HG03354 (cell line): ENCODE measurements at regions not wholly inside any gene's neighbourhood (a gene's known extent, or its start where the extent isn't known, plus 50 kb on each side); places are given as distances from the start of the nearest gene placed in this dataset.

Experiments used
- ATAC-seq: cut with Tn5 transposase; IDR thresholded peaks from one replicate; pipeline ENCODE4 v1.9.1; 2021; ENCODE audit warnings: mild to moderate bottlenecking; ENCODE audit not compliant: unreplicated experiment, poor library complexity, severe bottlenecking

DNA sequence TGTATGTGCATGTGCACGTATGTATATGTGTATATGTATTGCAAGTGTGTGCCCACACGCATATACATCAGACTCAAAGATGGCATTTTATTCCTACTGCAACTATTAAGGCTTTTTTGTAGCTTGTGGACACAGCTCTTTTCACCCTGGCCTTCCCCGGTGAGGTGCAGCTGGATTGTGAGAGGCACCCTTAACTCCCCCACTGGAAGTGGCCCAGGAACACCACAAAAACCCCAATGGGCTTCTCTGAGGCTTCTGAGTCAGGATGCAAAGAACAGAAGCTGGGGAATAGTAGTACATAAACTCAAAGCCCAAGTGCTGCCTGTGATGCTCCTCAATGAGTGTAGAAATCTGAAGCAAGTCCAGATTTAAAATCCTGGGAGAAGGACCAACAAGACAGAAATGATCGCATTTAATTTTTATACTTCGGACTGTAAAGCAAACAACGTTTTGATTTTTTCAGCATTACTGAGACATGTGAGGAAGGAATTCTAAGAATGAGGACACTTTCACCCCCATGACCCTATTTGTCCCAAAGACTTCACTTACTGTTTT, 369.2 kb upstream of the MGMT start:
- ATAC-seq, result no peak

DNA sequence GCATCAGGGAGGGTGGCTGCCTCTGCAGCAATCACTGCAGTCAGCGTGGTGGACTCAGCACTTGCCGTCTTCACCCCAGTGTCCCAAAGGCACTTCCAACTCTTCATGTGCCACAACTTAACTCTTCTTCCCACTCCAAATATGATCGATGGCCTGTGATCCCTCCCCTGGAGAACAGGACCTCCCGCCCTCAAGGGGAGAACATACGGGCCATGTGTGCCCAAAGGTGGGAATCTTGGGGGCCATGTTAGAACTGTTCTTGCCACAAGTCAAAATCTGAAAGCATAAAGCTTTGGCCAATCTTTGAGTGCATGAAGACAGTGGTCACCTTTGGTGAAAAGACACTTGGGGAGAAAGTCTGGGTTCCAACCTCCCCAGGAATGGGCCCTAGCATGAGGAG, 368.5 kb upstream of the MGMT start:
- ATAC-seq, result no peak

GRCh38 chr10:129099486-129099885, 367.6 kb upstream of the MGMT start:
- no peak for ATAC-seq

DNA sequence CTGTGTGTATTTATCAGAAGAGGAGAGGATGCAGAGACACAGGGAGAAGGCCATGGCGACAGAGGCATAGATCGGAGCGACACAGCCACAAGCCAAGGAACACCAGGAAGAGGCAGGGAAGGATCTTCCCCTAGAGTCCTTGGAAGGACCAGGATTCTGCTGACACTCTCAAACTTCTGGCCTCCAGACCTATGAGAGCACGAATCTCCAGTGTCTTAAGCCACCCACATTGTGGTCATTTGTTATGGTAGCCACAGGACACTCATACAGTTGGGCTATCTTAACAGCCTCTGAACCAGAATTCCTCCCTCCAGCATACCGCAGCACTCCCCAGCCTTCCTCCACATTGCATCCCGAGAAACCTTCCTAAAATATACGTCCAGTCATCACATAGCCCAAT, 367.0 kb upstream of the MGMT start:
- no peak for ATAC-seq

DNA sequence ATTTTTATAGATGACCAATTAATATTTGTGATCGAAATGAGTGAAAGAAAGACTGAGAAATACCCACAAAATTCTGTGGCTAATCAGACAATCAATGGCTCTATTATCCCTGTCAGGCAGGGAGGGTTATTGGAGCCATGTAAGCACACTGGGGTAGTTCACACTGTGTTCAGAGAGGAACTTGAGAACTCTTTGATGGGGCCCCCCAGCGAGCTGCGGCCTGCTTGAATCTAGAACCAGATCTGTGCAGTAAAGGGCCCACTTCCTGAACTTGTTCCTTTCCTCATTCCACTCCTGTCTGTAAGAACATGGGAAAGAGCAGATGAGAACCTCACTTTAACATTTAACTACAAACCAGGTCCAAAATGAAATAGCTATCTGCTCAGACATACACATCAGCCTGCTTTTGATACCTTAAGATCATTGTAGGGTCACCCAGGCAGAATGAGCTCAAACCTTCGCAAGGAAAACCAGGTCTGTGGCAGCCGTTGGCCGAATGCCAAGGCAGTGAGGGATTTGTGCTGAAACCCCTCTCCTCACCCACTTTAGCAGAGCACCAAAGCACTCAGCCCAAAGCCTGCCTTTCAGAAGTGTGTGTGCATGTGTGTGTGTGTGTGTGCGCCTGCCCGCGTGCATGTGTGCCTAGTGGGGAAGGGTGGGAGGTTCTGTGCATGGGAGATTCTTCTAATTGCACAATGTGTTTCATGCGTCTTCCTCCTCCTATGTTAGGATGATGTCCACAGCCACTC, 365.6 kb upstream of the MGMT start:
- no peak for ATAC-seq

GRCh38 chr10:129102906-129103693, 363.9 kb upstream of the MGMT start:
- ATAC-seq, result no peak

GRCh38 chr10:129104266-129105045, 362.6 kb upstream of the MGMT start:
- no peak for ATAC-seq

GRCh38 chr10:129105266-129105665, 361.8 kb upstream of the MGMT start:
- ATAC-seq, result no peak

DNA sequence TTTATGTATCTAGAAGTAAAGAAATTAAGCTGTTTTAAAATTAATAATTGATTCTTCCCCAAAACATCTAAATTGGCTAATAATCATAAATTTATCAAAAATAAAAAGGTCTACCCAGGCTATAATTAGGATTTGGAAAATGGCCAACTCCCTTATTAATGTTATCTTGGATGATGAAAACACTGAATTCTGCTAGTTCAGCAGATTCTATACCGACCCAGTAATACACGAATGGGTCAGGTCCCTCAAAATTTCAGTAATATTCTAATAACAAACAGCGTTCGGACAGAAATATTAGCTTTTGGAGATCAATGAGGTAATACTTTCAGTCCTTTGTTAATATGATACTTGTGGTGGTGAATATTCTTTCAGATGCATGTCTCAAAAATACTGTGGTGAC, 360.7 kb upstream of the MGMT start:
- no peak for ATAC-seq

- ATAC-seq, result no peak
Measured at GRCh38 chr10:129107525-129107924, 359.5 kb upstream of the MGMT start.

- no peak for ATAC-seq
Measured at GRCh38 chr10:129108378-129108777, 358.7 kb upstream of the MGMT start.

- no peak for ATAC-seq
Measured at GRCh38 chr10:129108994-129109393, 358.0 kb upstream of the MGMT start.

GRCh38 chr10:129110780-129111179, 356.3 kb upstream of the MGMT start:
- ATAC-seq, result no peak

GRCh38 chr10:129111922-129112321, 355.1 kb upstream of the MGMT start:
- no peak for ATAC-seq

GRCh38 chr10:129114588-129114987, 352.5 kb upstream of the MGMT start:
- no peak for ATAC-seq

DNA sequence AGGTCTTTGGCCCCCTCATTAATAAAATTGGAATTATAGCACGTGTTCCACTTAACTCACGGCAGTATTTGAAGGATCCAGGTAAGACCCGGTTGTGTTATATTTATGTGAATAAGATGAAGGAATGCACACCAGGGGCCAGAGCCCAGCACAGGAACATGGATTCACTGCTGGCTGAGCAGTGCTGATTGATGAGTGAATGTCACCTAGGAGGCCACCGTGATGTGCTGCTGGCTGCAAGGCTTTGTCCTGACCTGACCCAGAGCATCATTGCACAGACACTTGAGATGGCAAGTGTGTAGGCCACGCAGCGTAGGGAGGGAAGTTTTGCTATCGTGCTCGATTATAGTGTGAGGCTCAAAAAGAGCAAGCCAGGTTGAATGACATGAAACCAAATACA, 350.7 kb upstream of the MGMT start:
- no peak for ATAC-seq

- no peak for ATAC-seq
Measured at GRCh38 chr10:129120441-129120840, 346.6 kb upstream of the MGMT start.

DNA sequence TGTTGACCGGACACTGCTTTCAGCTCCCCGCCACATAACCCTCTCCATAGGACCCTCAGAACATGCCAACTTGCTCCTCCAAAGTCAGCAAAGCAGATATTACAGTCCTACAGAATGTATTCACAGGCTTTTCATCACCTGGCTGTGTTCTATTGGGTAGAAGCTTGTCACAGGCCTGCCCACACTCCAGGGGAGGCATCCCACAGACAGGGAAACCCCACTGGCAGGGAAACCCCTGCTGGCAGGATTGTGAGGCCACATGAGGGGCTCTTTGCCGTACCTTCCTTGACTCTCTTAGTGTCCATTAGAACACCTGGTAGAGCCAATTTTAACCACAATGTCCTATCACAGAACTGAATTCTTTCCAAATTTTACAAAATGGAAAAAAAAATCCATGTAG, 344.2 kb upstream of the MGMT start:
- ATAC-seq, result no peak

DNA sequence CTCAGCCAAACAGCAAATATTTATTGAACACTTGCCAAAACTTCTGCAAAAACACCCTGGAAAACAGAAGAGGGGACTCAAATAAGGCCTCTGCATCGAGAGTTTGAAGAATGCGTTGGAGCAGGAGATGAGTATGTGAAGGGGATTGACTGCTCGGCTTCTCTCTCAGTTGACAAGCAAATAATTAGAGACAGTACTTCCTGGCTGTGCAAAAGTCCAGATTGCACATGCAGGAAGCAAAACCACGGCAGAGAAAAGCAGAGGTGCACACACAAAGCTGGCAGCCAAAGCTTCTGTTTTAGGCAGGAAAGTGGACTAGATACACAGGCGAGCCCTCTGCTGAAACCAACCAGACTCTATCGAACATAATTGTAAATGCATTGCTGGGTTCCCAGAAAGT, 343.6 kb upstream of the MGMT start:
- ATAC-seq, result no peak

DNA sequence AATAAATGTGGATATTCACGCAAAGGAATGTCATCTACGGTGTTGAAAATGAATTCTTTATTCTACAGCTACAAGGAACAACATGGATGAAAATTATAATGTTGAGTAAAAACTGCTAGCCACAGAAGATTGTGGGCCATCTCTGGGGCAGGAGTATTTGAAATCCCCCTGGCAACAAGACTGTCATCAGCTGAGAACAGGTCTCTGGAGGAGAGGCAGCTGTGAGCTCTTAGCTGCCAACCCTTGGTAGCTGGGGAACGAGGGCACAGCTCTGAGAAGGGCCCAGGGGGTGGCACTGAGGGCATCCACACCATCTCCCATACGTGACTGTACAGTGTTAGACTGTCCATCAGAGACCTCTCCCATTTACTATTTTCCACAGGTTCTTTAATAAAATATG, 340.1 kb upstream of the MGMT start:
- ATAC-seq, result no peak
